NCI-H2196 treated with DMSO at 0.1 percent for 48 hours (cell line): ENCODE measurements at regions not wholly inside any gene's neighbourhood (a gene's known extent, or its start where the extent isn't known, plus 50 kb on each side); places are given as distances from the start of the nearest gene placed in this dataset.

Experiments
- DNase-seq: peaks from one replicate; lab custom pipeline; 2025; ENCODE audit not compliant: unreplicated experiment; lab: John Stamatoyannopoulos, UW

DNA sequence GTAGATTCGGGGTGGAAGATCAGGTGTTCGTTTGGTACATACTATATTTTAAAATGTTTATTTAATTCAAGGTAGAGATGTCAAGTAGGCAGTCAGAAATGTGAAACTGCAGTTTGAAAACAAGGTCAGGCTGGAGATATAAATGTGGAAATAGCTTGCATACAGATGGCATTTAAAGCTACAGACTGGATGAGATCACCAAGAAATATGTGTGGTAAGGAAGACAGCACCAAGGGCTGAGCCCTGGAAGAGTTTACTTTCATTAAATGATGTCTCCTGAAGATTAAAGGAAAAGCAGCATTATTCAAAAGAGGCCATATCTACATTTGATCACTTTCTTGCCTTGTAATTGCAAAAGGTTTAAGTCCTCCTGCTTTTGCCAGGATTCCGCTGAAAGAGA is 271.3 kb downstream of the PTBP2 start:
- DNase-seq: no peak

DNA sequence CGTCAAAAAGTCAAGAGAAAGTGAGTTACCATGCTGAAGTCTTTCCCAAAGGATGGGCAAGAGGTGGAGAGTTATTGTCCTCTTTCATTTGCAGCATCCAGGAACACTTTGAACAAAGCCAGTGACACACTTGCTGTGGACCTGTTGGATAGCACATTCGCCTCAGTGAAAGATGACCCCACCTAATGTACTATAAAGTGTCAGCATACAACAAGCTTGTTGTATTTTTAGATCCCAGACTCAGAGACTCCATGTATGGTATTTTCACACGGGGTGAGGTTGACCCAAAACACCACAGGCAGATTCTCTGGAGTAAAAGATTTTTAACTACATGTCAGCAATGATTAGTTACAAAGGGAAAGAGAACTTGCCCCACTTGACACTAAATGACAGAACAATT is 273.8 kb downstream of the PTBP2 start:
- no peak for DNase-seq

DNA sequence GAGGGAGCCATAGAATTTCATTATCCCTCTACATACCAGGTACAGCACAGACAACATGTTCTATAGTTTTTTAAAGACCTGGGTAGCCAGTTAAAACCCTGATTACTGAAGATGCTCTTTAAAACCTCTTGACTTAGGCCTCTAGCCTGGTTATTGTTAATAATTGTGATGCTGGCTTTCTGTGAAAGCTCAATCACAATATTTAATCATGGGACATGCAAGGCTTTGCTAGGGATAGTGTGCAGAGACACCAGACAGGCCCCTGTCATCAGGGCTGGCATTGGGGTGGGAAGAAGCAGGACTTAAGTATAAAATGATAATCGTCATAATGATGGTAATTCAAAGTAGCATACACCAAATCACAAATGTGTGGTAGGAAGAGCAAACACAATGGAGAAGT is 274.4 kb downstream of the PTBP2 start:
- DNase-seq: no peak

DNA sequence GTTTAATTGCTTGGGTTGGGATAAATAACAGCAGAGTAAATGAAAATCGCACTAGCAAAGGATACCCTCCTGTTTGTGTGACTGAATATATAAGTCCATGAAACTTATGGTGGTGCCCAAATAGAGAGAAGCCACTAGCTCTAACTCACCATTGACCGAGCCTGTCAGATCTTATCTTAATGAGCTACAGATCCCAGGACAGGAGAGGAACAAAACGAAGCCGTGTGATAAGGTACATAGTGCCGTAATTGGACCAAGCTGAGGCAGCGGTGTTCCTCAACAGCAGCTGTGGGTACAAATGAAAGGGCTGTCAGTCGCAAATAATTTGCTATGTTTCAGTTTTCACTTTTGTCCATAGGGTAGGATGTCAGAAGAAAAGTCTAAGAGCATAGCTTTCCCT is 276.1 kb downstream of the PTBP2 start:
- DNase-seq: no peak

DNA sequence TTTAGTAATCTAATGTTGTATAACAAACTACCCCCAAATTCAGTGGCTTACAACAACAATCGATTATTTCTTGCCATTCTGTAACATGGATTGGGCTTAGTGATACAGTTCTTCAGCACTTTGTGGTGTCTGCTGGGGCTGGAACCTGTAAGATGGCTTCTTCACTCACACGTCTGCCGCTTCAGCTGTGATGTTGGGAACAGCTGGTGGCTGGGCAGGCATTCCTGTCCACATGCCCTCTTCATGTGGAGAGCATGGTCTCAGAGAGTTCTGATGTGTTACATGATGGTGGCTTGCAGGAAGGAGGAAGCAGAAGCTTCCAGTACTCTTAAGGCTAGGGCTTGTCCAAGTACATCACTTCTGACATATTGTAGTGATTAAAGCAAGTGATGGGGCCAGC is 276.9 kb downstream of the PTBP2 start:
- no peak for DNase-seq

DNA sequence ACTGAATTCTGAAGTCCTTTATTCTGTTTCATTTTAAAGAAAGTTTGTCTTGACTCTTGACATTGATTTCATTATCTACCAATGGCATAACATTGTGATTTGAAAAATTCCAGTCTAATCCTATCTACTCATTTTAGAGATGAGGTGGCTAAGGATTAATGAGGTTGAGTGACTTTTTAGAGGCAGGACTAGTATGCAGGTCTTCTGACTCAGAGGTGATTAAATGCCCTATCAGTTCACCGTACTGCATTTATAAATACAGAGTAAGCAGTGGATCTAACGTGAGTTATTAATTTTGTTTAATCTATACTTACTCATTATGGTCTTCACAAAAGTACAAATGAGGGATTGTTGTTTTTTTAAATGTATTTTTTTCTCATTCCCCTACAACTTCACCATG is 277.6 kb downstream of the PTBP2 start:
- no peak for DNase-seq

DNA sequence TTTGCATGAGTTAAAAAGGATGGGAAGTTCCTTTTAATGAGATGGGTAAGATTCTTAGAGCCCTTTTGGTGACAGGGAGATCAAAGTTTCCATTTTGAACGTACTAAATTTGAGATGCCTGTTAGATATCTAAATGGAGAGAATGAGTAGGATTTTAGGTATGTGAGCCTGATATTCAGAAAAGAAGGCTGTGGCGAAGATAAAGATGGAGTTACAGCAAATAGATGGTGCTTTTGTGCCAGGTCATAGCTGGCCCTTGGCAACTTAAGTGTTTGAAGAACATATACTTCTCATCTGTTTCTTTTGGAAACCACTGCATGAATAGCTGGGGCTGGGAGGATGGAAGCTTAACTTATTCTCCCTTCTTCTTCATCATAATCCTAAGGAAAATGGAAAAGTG is 282.5 kb downstream of the PTBP2 start:
- no peak for DNase-seq

DNA sequence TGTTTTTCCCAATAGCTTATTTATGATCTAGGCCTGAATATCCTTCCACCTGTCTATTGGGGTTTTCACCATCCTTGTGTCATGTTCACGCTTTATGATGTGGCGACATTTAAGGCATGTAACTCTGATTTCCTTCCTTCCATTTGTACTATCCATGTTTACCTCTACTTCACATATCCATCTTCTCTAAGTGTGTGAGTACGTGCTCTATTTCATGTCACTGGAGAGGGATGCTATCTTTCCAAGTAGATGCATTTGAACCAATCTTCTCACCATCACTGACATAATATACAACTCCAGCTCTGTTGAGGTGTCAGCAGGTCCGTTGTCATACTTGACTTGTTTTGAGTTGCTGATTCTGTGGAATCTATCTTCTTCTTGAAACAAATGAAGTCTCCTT is 283.2 kb downstream of the PTBP2 start:
- no peak for DNase-seq

DNA sequence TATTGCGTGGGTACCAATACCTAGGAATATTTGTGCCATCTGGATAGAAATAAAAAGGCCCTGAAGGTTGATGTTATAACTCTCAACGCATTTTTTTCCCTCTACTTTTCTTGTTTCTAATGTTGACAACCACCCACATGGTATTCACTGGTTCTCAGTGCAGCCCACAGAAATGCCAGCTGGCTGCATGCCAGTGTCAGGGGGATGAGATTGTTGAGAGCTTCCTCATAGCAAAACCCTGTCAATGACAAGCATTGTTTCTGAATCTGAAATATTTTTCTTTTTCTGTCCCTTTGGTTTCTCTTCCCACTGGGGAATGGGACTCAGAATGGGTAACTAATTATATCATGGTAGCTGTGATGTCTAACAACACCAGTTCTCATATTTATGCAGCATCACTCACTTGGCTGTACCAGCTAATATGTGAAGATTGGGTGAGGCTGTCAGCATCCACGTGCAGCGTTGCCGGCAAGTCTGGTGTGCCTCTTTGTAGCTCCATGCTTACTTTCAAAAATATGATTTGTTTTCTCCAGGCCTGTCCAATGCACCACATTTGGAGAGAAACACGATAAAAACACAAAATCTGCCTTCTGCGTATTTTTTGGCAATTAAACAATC is 284.6 kb downstream of the PTBP2 start:
- DNase-seq: no peak

DNA sequence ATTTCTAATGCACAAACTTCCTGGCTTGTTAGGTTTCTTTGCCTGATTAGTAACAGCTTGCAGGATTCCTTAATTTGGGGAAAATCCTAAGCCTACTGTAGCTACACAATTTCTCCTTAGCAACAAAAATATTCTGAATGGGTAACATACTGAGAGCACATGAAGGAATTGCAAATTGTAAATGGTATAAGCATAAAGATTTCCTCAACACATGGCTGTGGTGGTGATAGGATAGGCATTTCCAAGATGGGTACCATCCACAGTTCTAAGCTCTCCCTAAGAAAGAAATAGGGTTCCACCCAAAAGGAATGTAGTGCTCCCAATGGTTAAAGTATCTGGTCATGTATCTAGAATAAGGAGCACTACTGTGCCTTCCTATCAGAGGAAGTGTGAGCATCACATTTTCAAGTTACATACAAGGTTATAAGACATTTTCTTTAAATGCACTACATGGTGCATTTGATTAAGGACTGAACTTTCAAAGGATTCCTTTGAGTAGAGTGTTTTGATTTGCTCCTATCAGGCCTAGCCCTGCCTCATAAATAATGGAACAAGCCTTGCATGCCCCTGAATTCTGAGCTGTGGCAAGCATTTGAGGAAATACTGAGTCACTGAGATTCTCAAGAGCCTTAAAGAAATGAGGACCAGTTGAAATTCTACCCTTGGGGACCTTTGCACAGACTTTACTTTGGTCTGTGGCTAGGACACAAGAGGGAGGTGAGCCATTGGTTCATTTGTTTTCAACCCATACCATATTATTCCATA is 286.4 kb downstream of the PTBP2 start:
- DNase-seq: no peak

DNA sequence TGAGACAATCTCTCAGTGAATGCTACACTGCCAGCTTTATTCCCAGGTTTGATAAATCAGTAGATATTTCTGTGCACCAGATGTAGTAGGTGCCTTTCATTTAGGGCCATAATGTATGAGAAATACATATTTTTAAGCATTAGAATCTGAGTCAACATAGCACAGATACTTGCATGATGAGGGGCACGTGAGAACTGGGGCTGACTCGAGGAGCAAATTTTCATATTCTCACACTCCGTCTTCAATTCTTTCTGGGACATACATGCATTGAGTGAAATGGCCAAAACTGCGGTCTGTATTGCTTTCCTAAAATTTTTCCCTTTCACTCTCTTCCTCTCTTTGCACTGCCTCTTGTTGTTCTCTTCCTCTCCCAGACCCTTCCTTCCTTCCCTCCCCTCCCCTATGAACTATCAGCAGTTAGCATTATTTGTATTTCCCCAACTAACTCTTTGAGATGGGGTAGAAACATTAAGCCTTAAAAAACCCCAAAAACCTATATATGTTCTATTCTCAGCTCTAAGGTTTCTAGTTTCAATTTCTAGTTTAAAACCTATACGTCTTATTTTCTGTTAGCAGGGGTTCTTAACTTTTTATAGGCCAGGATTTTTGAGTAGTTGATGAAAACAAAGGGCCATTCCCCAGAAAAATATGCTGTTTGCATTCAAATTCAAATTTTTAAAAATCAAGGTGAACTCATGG is 289.1 kb downstream of the PTBP2 start:
- DNase-seq: no peak

DNA sequence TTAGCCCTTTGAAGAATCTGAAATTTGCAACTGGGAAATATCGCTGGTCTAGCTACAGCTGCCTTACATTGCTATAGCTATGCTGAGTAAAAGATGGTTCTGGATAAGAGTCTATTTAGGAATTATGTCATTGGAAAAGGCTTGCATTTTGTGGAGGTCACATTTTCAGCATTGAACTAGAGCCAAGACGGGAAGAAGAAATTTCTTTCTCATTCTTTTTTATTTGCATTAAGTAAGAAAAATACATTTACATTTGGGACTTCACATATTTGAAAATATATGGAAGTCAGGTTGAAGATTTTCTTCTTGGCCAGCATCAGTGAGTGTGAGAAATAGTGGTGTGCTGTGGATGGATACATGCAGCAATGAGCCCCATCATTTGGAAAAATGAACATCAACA is 291.6 kb downstream of the PTBP2 start:
- DNase-seq: no peak

DNA sequence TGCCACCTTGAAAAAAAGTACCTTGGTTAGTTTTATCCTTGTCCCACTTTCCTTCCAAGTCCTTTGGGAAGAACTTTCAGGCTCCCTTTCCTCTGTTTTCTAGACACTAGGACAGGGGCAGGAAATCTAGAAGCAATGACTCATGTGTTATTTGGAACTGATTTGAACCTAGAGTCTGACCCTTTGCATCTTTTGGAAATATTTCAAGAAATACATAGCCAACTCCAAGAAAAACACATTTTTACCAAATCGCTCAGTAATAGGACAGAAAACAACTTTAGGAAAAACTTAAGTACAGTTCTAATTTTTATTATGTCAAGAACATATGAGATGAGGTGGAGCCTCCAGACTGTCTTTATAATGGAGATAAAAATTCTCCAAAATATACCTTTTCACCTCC is 292.4 kb downstream of the PTBP2 start:
- DNase-seq: no peak

DNA sequence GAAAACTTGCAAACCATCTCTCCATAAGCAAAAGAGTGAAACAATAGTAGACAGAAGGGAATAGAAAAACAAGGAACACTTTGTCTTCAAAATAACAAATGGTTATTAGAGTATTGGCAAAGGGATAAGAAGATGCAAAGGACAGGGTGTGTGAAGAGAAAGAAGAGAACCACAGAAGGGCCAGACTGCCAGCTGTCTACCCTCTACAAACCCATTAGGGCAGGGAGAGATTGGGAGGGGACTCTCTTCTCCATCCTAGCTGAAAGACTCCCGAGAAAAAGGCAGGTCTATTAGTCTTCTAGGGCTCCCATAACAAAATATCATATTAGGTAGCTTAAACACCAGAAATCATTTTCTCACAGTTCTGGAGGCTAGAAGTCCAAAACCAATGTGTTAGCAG is 292.8 kb downstream of the PTBP2 start:
- DNase-seq: no peak

DNA sequence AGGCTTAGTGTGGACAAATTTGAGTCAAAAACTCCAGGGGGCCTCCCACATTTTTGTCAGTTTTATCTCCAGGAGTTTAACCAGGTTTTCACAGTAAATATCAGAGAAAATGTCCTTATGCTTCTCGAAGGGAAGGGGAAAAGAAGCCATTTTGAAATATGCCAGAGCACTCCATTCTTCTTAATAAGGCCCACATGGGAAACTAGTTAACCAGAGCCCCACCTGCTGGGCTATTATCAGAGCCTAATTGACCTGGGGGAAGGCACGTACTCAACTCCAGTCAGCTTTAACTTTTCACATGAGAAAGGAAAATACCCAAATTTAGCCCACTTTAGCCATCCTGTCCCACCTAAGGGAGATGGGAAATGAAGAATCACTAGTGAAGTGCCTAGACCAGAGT is 296.3 kb downstream of the PTBP2 start:
- no peak for DNase-seq
